Lower leg skin (tissue), 3 donors: ENCODE measurements at regions not wholly inside any gene's neighbourhood (a gene's known extent, or its start where the extent isn't known, plus 50 kb on each side); places are given as distances from the start of the nearest gene placed in this dataset.

Source experiments
- POLR2A ChIP-seq, 2 donors: fragments of 450-650 bp; IDR thresholded peaks; one replicate each; pipeline ENCODE4 v1.6.1; 2016 to 2017; ENCODE audit warnings: antibody characterized with exemption in 2 of 2, mild to moderate bottlenecking in 1 of 2, moderate library complexity in 1 of 2
- TF ChIP-seq, protein P1 (sequence below), 3 donors: fragments of 450-650 bp; IDR thresholded peaks; one replicate each; pipeline ENCODE4 v1.5.1; 2016; ENCODE audit warnings: antibody characterized with exemption in 3 of 3, mild to moderate bottlenecking in 3 of 3, moderate library complexity in 2 of 3

DNA sequence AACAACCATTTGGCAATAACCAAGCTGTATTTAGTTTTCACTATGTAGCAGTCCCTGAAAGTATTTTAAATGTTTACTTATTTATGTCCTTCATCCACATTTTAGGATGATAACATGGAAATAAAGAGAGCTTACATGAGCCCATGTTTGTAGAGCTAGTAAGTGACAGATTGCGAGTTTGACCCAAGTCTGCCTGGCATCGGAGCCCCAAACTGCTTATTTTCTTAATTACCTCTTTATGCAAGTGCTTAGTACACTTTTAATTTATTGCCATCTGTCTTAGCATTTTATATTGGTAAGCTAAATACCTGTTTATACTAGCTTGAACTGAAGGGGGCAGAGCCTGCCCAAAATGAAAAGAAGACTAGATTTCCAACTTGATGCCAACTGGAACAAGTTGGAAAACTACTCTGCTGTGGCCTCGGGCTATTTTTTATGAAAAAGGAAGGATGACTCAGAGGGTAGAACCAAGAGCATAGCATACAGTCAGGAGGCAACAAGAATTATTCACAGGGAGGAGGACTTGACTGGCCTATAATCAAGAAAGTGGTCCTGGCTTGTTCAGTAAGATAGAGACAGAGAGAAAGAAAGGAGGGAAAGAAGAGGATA is 150.2 kb downstream of the NDFIP2 start:
- TF ChIP-seq, protein P1, sequence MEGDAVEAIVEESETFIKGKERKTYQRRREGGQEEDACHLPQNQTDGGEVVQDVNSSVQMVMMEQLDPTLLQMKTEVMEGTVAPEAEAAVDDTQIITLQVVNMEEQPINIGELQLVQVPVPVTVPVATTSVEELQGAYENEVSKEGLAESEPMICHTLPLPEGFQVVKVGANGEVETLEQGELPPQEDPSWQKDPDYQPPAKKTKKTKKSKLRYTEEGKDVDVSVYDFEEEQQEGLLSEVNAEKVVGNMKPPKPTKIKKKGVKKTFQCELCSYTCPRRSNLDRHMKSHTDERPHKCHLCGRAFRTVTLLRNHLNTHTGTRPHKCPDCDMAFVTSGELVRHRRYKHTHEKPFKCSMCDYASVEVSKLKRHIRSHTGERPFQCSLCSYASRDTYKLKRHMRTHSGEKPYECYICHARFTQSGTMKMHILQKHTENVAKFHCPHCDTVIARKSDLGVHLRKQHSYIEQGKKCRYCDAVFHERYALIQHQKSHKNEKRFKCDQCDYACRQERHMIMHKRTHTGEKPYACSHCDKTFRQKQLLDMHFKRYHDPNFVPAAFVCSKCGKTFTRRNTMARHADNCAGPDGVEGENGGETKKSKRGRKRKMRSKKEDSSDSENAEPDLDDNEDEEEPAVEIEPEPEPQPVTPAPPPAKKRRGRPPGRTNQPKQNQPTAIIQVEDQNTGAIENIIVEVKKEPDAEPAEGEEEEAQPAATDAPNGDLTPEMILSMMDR (IDR thresholded peaks at IDR 0.05): no peak
- no peak for TF ChIP-seq POLR2A (IDR thresholded peaks at IDR 0.05)
